HG03097 (cell line): ENCODE measurements at regions not wholly inside any gene's neighbourhood (a gene's known extent, or its start where the extent isn't known, plus 50 kb on each side); places are given as distances from the start of the nearest gene placed in this dataset.

Source experiments
- ATAC-seq: cut with Tn5 transposase; IDR thresholded peaks from one replicate; pipeline ENCODE4 v1.9.1; 2021; ENCODE audit not compliant: unreplicated experiment, low FRiP score

DNA sequence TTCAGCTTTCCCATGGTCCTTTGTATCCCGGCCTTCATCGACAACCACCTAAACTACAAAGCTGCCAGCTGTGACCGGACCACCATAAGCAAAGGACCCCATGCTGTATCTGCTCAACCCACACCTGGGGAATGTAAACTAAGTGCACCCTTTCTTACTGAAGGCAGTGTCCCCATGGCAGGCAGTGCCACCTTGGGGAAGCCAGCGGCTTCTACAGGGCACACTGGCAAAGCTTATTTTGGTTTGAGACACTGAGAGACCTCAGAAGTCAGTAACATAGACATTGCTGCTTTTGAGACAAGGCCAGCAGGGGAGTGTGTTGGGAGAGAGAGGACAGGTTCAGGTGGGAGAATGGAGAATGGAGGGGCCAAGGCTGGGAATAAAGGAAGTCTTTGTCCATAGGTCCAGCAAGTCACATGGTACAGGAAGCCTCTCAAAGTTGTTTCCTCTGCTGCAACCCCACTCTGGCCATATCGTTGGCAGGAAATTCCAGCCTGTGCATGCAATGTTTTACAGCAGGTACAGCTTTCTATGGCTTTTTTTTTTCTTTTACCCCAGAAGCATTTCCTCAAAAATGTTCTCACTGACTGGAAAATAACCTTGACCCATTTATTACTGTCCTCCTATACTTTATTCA lies 85.9 kb upstream of the NPVF start:
- no peak for ATAC-seq

DNA sequence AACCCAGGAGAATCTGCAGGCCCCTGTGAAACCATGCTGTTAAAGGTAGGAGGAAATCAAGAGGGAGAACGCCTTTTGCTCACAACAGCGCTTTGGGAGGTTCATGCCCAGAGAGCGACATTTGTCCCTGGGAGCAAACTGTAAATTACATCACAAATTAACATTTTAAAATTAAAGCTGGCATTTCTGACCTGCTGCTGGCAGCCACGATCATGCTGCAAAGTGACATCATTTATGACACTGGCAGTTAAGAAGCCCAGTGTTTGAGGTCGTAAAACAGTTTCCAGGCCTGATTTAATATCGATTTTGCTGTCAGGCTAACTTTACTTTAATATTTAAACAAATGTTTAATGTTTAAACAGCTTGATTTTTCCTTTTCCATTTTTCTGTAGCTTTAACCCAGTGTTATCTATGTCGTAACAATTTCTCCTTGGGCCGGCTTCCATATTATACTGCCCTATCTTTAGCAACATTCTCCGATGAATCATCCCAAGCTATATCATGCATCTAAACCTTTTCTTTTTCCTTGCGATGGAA lies 86.5 kb upstream of the NPVF start:
- no peak for ATAC-seq

DNA sequence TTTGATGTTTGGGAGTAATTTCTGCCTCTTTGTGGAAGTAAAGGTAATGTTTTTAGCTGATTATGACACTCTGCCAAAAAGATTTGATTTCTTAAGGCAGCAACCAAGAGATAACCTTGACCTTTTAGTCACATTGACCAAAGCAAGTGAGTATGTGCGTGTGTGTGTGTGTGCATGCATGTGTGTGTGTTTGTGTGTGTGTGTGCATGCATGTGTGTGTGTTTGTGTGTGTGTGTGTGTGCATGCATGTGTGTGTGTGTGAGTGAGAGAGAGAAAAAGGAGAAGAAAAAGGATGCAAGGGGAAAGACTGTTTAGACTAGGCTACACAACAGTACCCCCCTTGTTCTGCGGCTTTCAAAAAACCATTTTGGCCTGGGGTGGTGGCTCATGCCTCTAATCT lies 88.1 kb upstream of the NPVF start:
- no peak for ATAC-seq

- no peak for ATAC-seq
Observed at GRCh38 chr7:25318047-25318446, 89.8 kb upstream of the NPVF start.

DNA sequence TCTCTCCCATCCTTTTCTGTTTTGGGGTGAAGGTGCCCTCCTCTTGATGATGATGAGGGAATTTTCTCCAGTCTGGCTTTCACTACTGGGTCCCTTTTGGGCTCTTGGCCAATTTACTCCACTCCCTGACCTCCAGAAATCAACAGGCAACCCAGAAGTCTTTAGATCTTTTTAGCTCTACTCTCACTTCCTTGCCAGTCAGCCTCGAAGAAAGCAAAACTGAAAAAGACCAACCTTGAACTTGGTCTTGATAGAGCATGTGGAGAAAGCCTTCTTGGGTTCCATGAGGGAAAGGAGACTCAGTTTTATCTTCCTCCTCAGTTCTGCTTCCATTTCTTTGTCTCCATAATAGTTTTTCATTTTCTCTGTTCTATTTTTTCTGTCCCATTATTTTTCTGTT lies 91.4 kb upstream of the NPVF start:
- ATAC-seq, result no peak

GRCh38 chr7:25320791-25321190 lies 92.5 kb upstream of the NPVF start:
- no peak for ATAC-seq

DNA sequence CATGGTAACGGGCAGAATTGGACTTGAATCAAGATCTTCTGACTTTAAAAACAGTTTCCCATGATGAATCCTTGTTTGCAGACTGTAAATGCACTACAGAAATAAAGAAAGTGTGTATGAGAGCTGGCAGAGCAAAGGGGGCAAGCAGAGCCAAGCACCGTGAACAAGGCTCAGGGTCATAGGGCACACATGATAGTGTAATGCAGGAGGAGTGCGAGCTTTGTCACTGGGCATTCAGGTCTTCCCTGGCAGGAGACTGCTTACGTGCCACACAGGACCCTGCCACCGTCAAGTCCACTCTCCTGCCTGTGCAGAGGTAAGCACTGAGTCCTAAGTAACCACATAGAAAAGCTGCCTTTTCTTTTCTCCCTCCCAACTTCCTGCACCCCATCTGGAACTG lies 93.1 kb upstream of the NPVF start:
- no peak for ATAC-seq

- no peak for ATAC-seq
Observed at GRCh38 chr7:25322473-25322872, 94.2 kb upstream of the NPVF start.

DNA sequence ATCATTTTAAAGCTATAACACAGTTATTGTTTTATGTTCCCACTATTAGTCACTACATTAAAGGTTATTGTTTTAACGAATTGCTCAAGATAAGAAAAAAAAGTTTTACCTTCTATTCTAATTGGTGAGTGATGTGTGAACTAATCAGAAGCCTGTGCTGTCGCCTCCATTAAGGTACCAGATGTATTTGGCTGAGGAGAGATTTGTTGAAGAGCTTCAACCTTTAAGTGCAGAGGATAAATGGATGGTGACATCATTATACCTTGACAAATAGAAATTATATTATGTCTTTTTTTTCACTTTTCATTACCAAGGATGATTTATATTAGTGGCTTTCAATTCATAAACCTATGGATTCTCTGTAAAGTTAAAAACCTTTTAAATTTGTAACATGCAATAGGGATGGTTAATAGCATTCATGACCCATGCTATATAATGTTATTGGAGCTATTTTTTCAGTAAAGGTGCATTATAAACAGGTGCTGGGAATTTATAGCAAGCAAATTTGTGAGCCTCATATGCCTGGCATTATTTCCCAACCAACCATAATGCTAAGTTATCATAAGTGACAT lies 97.0 kb upstream of the NPVF start:
- ATAC-seq, result no peak

DNA sequence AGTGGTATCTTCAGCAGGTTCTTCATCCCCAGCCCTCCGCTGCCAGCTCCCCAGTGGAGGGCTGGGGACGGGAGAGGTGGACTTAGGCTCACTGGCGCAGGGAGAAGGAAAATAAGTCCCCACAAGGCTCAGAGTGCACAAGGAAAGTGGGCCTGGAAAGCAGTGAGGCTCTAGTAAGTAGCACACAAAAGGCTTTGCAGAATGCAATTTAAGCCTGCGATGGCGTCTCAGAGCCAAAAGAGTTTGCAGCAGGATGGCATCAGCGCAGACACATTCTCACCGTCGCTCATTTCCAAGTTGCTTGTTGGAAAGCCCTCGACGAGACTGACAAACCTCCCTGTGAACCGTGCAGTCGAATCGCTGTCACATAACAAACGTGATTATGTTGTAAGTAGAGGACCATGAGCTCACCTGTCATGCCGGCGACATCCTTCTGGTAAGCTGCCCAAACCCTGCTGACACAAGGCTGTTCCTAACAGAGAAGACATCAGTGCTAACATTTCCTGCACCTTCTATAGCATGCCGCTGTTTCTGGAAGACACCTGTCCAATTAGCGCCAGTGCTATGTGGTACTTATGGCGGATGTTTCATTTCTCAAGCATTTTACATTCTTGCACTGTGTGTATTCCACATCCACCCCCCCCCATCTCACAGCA lies 98.3 kb upstream of the NPVF start:
- ATAC-seq, result no peak

- no peak for ATAC-seq
Observed at GRCh38 chr7:25329815-25330214, 101.5 kb upstream of the NPVF start.

DNA sequence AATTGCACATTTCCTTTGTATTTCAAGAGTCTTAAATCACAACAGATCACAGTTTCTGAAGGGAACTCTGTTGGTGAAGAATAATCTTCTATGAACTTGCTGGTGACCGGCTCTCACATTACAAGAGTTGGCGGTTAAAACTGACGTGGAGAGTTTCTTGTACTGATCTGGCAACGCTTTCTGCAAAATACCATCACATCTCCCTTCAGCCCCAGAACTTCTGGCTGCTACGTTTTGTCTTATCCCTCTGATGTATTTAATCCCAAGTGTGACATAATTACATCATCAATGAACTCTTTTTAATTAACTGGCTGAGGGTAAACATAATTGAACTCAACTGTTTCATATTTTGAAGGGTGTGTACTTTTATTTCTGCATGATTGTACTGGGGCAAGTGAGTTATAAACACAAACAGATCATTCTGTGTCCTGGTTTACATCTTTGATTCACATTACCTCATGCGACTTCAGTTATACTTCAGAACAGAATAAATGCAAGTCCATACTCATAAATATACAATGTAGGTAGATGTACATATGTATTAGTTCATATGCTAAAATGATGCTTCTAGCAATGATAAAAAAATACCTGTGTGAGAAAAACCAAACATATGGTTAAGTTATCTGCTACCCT lies 105.1 kb upstream of the NPVF start:
- no peak for ATAC-seq

- ATAC-seq, result no peak
Observed at GRCh38 chr7:25347360-25348066, 119.2 kb upstream of the NPVF start.

- ATAC-seq, result no peak
Observed at GRCh38 chr7:25348104-25348503, 119.8 kb upstream of the NPVF start.

DNA sequence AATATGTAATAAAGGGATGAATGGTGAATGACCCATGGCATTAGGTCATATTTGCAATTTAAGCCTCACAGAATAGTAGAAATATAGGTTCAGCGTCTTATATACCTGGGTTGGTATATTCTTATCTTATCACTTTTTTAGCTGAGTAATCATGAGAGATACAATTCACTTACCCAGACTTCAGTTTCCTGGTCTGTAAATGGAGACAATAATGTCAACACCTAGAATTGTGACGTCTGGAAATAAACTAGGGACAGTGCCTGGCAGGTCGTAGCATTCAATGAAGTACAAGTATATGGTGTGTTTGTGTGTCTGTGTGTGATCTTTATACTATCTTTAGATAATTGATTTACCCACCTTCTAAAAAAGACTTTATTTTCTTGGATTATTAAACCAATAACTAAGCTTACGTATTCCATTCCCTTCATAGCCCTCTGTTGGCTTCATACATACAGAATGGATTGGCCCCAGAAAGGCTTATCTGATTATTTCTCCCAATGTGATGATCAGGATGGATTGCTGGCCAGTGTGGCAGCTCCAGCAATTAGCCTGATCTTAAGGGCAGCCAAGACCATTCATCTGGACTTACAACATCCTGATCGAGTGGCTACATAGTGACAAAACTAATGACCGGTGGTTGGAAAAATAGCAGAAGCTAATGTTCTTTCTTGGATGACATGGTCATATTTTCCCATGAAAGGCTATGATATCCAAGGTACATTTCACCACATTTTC lies 121.2 kb upstream of the NPVF start:
- ATAC-seq, result no peak

- no peak for ATAC-seq
Observed at GRCh38 chr7:25350041-25350440, 121.8 kb upstream of the NPVF start.

GRCh38 chr7:25351761-25352160 lies 123.5 kb upstream of the NPVF start:
- ATAC-seq, result no peak

- ATAC-seq, result no peak
Observed at GRCh38 chr7:25353196-25353595, 124.9 kb upstream of the NPVF start.

- ATAC-seq, result no peak
Observed at GRCh38 chr7:25353732-25354131, 125.4 kb upstream of the NPVF start.

DNA sequence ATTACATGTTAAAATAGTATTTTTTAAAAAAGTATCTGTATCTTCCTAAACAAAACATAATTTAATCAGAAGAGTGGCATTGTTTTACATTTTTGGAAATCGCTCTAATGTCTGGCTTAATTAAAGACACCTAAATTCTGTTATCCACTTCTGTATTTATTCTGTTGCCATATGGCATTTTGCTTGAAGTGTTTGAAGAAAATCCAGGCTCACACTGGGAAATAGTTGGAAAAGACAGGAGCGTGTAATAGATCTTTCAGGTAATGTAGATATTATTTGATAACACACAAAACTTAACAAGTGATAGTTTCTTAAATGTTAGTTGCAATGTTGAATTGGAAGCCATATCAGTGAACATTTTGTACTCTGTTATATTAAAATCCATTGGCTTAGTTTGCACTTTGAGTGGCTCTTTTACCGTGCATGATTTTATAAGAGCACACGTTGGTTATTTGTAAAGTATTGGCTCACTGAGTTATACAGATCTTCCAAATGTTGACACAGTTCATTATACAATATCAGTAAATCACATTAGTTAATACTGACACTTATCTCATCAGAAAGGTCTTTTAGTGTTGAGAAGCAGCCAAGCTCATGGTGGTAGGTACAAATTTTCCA lies 128.4 kb upstream of the NPVF start:
- ATAC-seq, result no peak
